NCI-H1092 (cell line): ENCODE measurements at regions not wholly inside any gene's neighbourhood (a gene's known extent, or its start where the extent isn't known, plus 50 kb on each side); places are given as distances from the start of the nearest gene placed in this dataset.
A peak's percentile ranks its signal among the peaks of the same experiment; 100 is the strongest.
"Not testable (repeated sequence)": the region's sequence is repeated elsewhere in the genome, so short reads cannot be mapped to it uniquely, and the experiment has no call there.

Source experiments
- DNase-seq: peaks from one replicate; lab custom pipeline; 2025; lab: John Stamatoyannopoulos, UW

DNA sequence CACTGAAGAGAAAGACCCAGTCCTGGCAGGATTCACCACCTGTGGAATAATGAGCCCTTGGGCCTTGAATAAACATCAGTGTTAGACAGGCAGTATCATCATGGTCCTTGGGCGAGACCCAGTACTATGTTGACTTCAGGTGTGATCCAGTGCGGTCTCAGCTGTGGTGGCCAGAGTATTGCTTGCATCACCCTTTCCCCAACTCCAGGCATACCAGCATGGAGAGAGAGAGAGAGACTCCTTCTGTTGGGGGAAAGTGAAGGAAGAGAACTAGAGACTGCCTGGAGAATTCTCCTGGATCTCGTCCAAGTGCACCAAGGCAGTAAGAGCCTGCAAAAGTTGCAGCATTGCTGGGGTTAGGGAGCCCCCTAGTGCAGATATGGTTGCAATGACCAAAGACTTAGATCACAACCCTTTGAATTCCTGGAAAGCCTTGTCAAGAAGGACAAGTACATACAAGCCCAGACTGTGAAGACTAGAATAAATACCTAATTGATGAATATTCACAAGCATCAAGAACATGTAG is 61.1 kb upstream of the VAMP7 start:
- DNase-seq = peak; percentile 56

DNA sequence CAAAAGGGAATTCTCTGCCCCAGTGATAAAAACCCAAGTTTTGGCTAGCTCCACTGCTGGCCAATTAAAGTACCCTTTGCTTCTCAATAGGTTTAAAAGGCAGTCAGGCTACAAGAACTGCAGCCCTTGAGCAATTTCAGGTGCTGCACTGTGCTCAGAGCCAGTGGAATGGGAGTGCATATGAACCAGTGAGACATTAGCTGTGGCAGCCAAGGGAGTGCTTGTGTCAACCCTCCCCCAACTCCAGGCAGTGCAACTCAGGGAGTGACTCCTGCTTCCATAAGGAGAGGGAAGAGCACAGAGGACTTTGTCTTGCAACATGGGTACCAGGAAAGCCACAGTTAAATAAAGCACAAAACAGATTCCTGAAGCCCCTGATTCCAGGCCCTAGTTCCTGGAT is 61.6 kb upstream of the VAMP7 start:
- DNase-seq = no peak

GRCh38 chrX:155814391-155814790 is 66.8 kb upstream of the VAMP7 start:
- not testable (repeated sequence) for DNase-seq

- no peak for DNase-seq
Observed at GRCh38 chrX:155779831-155780230, 101.3 kb upstream of the VAMP7 start.

DNA sequence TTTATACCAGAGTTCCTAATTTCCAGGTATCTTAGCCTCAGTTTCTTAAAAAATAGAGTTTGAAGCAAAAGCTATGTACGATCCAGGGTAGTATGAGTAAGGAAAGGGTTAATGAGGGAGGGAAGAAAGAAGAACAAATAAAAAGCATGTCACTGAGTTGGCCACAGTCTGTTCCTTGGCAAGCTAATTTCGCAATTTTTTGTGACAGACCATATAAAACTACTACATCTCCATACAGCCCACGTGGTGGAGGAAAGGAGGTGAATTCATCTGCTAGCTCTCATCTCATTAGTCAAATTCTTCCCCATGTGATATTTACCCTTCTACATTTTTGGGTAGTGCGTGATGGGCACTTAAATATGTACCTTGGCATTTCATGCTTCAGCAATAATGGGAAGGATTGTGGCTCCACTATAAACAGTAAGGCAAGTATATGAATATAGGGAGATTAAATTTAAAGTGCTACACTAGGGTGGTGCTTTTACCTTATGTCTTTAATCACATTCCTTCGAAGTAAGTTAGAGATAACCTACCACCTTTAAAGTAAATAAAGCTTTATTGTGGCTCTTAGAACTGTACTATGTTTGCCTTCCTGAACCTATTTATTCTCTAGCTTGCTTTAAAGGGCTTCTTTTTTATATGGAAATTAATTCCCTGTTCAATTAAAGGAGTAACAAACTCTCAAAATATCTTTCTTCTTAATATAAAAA is 102.1 kb upstream of the VAMP7 start:
- no peak for DNase-seq

DNA sequence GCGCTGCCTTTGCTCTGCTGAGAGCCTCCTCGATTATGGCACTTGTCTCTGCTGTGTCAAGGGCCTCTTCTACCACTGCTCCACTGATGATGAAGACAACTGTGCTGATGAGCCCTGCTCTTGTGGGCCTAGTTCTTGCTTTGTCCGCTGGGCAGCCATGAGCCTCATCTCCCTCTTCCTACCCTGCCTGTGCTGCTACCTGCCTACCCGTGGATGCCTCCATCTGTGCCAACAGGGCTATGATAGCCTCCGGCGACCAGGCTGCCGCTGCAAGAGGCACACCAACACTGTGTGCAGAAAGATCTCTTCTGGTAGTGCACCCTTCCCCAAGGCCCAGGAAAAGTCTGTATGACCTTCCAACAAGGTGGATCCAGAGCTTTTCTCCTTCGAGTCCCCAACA is 106.8 kb upstream of the VAMP7 start:
- no peak for DNase-seq

DNA sequence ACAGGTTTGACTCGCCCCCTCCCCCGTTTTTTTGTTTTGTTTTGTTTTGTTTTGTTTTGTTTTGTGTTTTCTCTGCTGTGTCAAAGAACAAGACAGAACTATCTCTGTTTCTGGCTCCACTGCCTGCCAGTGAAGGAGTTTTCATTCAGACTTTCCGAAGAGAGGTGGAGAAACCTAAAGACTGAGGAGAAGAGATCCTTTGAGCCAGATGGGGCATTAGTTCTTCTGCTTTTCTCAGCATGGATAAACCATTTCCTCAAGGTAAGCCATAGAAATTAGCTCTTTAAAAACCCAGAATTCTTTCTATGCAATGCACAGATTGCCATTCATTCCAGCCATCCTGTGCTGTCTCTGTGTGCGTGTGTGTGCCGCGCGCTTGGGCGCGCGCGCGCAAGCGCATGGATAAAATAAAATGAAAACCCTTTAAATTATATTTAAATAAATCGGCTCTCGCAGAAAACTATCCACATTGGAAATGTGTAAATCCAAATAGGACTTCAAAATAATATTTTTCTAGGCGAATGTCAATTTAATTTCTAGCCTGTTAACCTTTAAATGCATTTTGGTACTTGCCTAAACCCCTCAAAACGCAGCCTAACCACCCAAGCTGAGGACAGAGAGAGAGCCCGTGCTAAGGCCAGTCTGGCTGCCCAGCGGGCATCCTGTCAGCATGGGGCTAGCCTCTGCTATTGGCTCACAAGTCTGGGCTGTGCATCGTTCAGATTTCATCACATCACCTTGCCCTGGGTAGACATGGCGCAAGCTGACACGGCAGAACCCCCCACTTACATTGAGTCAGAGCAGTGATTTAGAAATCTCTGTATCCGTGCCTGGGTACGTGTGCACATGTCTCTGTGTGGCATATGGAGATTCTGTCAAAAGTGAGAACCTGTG is 113.0 kb upstream of the VAMP7 start:
- no peak for DNase-seq

GRCh38 chrX:155767051-155767875 is 113.9 kb upstream of the VAMP7 start:
- no peak for DNase-seq

DNA sequence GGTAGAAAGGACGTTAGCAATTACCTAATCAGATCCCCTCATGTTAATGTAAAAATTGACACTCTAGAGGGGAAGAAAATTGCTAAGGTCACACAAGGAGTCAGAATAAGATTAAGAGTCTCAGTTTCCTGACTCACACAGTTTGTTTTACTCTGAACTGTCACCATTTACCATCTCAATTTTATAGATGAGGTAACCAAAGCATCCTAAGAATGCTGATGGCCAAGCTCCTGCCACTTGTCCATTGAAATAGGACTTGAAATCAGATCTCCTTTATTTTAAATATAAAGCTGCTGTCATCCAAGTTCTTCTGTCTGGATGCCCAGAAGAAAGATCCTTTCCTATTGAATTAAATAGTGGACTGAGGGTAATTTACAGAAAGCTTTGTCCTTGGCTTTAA is 114.8 kb upstream of the VAMP7 start:
- DNase-seq = no peak

- DNase-seq = no peak
Observed at GRCh38 chrX:155761185-155761584, 120.0 kb upstream of the VAMP7 start.

- DNase-seq = no peak
Observed at GRCh38 chrX:155757046-155757759, 123.9 kb upstream of the VAMP7 start.

GRCh38 chrX:155755706-155756337 is 125.3 kb upstream of the VAMP7 start:
- DNase-seq = no peak

DNA sequence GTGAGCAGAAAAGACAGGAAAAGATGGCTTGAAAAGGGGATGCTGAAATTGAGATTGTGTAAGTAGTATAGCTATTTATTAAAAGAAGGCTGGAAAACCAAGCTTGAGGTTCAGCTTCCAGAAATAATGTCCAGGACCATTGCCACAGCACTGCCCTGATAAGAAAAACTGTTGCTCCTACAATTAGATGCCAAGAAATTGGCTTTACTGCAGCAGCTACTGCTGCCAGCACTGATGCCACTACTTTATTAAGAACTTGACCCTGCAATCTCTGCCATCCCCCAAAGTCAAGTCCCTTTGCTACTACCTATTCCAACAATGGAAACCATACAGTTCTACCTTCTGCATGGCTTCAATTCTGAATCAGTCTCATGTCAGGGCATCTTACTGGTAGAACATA is 130.0 kb upstream of the VAMP7 start:
- no peak for DNase-seq

- peak; percentile 67 for DNase-seq
Observed at GRCh38 chrX:155747520-155747919, 133.6 kb upstream of the VAMP7 start.

DNA sequence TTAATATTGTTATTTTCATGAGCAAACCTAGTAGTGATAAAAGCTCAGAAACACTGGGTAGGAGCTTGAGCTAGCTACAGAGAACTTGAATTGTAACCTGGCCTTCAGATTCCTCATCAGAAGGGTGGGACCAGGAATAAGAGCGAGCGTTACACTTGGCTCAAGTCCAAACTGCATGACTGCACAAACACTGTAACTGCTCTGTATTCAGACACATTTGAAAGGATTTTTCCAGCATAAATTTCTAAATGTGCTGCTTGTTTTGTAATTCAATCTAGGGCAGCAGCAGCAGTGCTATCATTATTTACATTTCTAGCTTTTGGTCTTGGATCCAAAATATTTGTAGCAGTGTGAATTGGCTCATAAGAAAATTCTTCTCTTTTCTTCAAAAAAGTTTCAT is 133.0 kb upstream of the TMLHE start:
- DNase-seq = peak; percentile 71

DNA sequence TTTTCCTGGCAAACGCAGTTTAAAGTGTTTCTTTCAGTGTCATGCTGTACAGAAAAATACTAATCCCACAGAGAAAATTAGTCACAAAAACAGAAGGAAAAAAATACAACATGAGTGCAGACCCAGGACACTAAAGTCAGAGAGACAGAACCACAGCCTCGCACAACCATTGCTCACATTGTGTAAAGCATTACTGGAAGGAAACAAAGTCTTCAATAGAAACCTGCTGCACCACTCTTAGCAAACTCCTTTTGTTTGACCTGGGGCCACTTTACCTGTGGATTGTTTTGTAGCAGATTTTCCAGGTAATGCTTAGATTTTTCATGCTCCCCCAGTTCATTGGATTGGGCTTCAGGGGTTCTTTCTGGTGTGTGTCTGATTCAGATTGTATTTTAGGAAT is 131.8 kb upstream of the TMLHE start:
- DNase-seq = no peak

DNA sequence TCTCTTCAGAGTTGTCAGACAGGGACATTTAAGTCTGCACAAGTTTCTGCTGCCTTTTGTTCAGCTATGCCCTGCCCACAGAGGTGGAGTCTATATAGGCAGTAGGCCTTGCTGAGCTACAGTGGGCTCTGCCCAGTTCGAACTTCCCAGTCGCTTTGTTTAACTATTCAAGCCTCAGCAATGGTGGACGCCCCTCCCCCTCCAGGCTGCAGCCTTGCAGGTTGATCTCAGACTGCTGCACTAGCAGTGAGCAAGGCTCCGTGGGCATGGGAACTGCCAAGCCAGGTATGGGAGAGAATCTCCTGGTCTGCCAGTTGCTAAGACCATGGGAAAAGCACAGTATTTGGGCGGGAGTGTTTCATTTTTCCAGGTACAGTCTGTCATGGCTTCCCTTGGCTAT is 115.6 kb upstream of the TMLHE start:
- DNase-seq = not testable (repeated sequence)

- no peak for DNase-seq
Observed at GRCh38 chrX:155718972-155719586, 106.3 kb upstream of the TMLHE start.

GRCh38 chrX:155715141-155715540 is 102.4 kb upstream of the TMLHE start:
- no peak for DNase-seq

GRCh38 chrX:155695419-155695818 is 82.7 kb upstream of the TMLHE start:
- no peak for DNase-seq

- DNase-seq = no peak
Observed at GRCh38 chrX:155694649-155695048, 81.9 kb upstream of the TMLHE start.
